GM21786 (cell line): ENCODE measurements at regions not wholly inside any gene's neighbourhood (a gene's known extent, or its start where the extent isn't known, plus 50 kb on each side); places are given as distances from the start of the nearest gene placed in this dataset.
"Not testable (repeated sequence)": the region's sequence is repeated elsewhere in the genome, so short reads cannot be mapped to it uniquely, and the experiment has no call there.

Source experiments
- ATAC-seq: cut with Tn5 transposase; IDR thresholded peaks from one replicate; pipeline ENCODE4 v1.9.1; 2021; ENCODE audit not compliant: unreplicated experiment

DNA sequence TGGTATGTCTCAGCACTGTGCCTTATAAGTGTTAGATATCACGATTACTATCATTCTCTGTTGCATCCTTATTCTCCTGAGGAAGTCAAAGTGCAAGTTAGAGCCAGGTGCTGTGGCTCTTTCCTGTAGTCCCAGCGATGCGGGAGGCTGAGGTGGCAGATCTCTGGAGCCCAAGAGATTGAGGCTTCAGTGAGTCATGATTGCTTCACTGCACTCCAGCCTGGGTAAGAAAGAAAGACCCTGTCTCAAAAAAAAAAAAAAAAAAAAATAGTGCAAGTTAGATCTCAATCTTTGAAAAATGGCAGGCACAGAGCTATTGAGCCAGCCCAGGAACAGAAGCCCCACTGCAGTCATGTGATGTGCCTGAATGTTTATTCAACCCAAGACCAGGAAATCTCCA is 147.8 kb upstream of the POGK start:
- no peak for ATAC-seq

DNA sequence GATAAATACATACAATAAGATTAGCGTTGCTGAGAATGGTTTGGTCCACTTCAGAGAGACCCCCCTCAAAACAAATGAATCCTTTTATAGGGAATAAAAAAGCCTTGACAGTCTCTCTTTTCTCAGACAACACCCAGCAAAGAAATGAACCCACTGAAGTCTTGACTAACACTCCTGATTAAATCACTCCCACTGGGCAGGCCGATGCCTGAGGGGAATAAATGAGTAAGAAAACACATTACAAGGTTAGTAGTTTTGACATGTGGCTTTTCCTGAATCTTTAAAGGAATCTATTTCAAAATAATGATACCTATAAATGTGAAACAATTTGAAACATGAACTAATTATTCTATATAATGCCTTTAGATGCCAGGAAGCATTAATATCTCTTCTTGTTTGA is 146.9 kb upstream of the POGK start:
- no peak for ATAC-seq

DNA sequence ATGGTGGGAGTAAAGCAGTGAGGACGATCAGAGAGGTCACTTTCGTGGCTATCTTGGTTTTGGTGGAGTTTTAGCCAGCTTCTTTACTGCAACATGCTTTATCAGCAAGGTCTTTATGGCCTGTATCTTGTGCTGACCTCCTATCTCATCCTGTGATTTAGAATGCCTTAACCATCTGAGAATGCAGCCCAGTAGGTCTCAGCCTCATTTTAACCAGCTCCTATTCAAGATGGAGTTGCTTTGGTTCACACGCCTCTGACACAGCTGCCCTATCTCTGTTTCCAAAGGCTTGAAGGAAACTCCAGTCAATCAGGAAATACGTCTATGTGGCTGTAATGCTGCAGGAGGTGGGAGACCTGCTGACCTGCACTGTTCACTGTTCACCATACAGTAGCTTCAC is 146.1 kb upstream of the POGK start:
- no peak for ATAC-seq

DNA sequence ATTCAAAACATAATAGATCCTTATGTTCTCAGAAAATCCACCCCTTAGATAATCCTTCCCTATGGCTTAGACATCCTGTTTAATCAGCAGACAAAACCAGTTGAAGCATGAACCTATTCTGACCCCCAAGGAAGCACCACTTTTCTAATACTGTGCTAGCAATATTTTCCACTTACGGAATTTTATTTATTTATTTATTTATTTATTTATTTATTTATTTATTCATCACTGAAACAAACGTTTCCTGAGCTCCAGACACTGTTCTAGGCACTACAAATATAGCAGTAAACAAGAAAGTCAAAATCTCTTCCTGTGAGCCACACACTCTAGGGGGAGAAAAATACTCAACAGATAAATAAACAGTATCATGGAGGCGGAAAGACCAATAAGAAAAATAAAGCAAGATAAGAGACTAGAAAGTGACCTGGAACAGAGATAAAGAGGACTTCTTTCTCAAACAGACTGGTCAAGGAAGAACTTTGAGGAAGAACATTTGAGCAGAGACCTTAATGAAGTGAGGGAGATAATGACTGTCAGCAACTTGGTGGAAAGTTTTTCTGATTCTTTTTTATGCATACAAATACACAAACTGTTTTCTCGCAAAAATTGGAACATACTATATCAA is 145.5 kb upstream of the POGK start:
- ATAC-seq = no peak

DNA sequence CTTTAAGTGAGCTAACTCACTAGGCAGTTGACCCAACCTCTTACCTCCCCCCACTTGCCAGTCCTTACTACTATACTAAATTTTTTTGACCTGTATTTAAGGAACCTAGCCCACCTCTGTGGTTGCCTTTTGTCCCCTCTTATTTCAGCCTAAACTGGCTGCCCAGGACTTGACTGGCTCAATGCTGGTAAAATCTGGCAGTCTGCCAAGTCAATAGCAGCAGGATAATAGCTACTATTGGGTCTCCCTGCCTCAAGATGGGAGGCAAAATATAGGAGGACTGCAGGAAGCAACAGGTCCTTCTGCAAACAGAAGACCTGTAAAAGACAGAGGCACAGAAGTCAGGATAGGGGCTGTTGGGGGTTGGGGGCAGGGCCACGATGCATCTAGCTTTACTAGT is 144.2 kb upstream of the POGK start:
- ATAC-seq = no peak

DNA sequence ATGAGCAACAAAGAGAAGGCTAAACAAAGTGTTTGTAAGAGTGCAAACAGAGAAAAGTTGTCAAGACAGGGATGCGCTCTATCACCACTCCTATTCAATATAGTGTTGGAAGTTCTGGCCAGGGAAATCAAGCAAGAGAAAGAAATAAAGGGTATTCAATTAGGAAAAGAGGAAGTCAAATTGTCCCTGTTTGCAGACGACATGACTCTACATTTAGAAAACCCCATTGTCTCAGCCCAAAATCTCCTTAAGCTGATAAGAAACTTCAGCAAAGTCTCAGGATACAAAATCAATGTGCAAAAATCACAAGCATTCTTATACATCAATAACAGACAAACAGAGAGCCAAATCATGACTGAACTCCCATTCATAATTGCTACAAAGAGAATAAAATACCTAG is 143.4 kb upstream of the POGK start:
- ATAC-seq = not testable (repeated sequence)

DNA sequence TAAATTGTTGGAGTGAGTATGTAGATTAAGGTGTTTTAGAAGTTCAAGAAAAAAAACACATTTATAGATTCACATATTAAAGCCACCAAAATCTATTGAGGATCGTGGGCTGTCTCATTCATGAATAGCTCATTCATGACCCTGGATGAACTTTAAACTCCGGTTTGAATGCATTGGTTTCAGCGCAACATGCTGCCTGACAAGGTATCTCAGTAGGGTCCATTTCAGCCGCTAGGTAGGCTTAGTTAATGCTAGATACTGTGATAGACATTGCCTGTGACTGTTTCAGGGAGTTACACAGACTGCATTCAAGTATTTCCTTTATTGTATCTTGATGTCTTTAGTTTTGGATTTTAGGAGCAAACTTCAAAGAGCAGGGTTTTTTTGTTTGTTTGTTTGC is 140.5 kb upstream of the POGK start:
- ATAC-seq = no peak

DNA sequence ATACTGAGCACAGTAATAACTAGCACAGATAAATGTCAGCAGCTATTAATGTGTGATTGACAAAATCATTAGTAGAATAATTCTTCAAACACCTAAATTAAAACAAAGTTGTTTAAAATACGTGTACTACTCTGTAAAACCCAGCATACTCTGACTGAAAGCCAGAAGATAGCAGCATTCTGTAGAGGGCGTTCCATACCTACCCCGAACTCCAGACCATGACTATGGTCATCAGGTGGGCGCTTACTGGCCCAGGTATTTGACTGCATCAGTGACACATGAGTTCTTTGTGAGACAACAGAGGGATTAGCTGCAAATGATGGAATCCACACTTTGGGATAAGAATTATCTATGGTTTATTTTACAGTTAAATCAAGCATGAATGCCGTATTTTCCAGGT is 139.7 kb upstream of the POGK start:
- no peak for ATAC-seq

DNA sequence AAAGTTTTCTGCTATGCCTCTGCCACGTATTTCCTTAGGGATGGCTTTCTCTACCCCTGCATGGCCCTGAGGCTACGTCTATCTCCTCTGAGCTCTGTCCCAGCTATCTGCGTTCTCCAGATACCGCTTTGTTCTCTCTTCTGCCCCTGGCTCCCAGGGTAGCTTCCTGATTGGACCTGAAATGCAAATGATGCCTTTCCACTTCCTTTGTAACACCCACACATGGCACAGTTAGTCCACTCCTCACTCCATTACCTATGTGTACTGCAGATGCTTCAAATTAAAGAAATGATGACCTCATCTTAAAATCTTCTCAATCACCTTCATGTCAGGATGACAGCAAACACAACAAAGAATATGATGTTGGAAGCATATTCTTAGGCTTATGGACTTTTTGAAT is 138.6 kb upstream of the POGK start:
- ATAC-seq = no peak

DNA sequence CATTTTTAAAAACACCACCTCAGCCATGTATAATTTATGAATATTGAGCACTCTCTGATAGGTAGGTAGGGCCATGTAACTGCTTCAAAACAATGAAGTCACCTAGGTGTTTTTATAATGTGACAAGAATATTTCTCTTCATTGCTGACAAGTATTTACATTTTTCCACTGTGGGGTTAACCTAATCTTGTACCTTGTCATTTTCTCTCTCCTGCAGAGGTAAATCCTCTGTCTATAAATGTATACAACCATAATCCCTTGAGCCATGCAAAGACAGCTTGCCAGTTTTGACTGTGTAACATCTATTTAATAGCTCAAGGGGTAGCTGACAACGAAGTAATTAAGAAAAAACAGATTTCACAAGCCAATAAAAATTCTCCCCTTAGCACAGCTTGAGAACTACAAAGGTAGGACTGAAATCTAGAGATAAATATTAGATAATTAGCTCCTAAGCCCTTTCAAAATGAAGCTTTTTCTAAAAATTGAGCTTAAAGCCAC is 137.6 kb upstream of the POGK start:
- ATAC-seq = no peak

DNA sequence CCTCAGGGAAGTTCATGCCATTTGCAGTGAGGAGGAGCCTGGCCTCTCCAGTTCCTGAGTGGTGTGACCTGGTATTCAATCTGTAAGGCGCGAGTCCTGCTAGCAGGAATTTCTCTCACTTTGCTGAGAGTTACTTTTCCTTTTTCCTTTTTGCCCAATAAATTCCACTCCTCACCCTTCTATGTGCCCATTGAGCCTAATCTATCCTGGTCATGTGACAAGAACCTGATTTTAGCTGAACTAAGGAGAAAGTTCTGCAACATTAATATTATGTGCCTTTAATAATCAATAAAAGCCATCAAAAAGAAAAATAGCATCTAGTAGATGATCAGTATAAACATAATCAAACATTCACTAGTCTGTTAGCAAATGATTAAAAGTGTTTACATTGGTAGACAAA is 136.1 kb upstream of the POGK start:
- no peak for ATAC-seq

DNA sequence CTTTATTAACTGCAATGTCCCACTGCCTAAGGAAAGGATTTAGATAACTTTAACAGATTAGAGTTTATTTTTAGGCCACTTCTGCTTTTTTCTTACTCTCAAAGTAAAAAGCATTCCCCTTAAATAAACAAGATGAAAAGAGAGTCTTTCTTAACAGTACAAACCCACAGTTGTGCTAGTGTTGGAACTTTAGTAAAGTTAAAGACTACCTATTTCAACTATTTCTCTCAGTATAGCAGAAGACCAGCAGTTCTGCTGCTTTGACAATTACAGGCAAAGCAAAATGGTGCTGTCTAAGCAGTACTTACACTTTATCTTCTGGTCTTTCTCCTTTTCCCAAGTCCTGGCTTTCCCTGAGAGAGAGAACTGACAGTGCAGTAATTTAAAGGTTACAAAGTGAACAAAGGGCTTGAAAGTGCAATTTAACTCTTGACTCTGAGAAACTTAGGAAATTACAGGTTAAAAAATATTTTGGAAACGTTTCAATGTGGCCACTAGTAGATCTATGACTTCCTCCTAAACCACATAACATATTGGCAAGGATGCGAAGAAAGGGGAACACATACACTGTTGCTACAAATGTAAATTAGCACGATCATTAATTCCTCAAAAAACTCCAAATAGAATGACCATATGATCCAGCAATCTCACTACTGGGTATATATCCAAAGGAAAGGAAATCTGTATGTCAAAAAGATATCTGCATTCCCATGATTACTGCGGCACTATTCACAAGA is 135.4 kb upstream of the POGK start:
- ATAC-seq = no peak

DNA sequence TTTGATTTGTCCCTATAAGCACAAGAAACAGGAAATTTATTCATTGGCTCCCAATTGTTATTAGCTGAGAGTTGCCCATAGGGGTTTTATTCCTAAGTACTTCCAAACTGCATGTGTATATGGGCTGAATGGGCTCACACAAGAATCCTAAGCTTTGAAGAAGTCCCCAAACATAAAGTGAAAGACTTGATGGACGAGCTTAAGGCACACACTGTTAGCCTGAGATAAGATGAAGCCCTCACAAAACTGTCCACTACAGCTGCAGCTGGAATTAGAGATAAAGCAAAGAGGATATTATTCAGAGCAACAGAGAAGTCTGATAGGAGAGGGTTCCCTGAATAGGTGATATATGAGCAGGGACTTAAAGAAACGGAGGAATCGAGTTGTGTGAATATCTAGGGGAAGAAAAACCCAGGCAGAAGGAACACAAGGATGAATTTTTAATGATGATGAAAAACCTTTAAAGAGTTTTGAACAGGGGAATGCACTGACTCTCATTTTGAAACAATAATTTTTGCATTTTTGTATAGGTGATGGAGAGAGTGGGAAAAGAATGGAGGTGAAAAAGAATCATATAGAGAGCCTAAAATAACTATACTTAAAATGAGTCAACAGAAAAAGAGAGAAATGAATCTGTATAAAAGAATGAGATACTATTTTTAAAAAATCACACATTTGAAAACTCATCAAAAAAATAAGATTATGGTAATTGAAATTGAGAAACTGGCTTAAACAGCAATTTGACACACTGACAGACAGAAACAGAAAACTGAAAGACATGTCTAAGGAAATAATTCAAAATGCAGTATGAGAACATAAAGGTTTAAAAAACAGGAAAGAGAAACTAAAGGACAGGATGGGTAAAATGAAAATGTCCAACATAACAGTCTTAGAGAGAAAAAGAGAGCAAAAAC is 133.6 kb upstream of the POGK start:
- ATAC-seq = no peak

DNA sequence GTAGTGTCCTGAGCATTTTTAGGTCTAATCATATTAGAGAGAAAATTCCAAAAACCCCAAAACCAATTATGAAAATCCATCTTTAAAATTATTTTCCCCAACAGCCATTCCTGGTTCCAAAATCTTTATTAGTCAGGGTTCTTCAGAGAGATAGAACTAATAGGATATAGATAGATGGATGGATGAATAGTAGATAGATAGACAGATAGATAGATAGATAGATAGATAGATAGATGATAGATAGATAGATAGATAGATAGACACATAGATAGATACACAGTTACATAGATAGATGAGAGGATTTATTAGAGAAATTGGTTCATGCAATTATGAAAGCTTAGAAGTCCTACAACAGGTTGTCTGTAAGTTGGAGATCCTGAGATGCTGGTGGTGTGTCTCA is 122.7 kb upstream of the POGK start:
- no peak for ATAC-seq

DNA sequence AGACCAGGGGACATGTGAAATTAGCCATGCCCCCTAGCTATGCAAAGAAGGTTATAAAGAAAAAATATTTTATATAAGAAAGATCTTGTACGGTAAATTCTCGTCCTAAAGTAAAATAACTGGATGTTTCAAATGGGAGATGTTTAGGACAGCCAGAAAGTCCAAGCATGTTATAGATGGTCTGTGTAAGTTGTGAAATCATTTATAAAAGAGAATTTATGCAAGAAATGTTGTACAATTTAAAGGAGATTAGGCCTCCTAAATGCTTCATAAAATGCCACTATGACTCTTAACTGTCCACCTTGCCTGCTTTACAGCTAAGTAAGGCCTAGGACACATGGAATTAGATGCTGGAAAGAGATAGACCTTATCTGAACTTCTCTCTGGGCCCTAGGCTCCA is 118.1 kb upstream of the POGK start:
- ATAC-seq = no peak

DNA sequence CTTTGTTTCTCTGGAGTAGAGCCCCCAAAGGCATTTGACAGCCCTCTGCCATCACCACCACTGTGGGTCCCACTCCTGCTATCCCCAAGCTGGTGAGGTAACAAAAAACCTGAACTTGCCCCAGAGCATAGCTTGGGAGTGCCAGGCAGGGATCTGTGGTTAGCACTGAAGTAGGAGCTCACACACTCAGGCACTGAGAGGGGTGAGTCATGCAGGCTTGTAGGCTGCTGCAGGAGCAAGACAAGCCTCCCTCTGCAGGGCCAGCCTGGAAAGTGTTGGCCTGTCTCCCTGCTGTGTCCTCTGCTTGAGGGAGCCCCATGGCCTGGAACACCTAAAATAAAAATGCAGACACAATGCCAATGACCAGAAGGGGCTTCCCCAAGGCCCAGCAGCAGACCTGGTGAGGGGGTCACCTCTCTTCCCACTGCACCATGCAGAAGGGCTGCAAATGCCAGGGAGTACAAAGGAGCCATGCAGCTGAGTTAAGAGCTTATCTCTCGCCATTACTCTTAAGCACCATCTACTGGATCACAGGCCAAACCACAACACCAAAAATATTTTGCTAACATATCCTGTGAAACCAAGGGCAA is 108.9 kb upstream of the POGK start:
- ATAC-seq = no peak

DNA sequence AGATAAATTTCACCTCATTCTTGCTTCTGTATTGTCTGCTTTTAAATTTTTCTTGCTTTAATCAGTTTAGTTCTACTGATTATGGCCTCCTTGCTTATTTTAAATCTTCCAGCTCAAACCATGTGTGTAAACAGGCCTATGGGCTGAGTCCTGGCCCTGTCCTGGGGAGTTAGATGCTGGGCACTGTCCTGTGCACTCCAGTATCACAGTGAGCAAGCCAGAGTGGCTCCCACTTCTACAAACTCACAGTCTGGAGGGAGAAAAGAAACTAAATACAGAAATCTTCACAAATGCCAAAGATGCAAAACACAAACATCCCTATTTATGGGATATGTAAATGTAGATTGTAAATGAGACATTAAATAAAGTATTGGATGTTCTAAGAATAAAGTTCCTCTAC is 101.1 kb upstream of the POGK start:
- no peak for ATAC-seq

DNA sequence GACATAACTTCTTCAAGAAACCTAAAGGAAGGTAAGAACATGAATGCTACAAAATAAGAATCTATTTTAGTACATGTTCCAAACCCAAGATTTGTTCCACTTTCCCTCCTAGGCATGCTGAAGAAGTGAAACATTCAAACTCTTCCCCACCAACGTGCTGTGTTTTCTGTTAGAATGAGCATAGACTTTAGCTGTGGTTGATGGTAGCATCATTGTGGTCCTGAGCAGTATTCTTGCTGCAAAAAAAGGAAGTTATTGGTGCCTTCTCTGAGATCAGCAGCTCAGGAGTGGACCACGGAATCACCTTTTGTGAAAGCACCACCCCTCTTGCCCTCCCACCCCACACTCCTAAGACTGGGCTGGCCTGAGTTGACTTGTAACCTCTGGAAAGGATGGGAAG is 100.4 kb upstream of the POGK start:
- no peak for ATAC-seq

DNA sequence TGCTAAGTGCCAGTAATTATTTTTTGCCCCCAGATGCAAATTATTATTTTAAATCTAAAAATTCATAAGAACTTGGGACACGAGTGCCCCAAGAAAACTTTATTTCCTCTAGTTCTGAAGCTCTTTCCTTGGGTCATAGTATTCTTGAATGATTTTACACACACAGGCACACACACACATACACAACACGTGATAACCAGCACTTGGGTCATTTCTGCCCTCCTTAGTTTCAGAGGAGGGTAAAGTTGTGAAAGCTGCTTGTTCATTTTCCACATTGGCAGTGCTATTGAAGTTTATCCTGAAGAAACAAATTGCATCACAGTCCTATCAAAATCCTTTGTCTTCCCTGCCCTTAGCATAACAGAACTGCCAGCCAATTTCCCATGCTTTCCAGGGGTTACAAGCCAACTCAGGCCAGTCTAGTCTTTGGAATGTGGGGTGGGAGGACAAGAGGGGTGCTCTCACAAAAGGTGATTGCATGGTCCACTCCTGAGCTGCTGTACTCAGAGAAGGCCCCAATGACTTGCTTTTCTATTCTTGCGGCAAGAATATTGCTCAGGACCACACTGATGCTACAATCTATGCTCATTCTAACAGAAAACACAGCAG is 98.5 kb upstream of the POGK start:
- no peak for ATAC-seq

DNA sequence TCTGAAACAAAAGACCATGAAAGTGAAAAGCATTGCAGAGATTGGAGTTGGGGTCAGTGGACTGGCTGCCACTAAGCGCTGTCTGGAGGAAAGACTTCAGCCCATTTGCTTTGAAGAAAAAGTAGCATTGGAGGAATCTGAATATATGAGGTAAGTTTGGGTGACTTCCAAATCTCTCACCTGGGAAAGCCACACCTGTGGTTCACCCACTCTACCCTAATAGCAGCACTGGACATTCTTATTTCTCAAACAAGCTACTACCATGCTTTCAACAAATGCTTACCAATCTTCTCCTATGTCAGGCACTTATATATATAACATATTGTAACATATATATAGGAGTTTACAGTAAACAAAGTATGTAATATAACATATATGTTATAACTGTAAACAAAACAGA is 76.0 kb upstream of the POGK start:
- ATAC-seq = no peak

DNA sequence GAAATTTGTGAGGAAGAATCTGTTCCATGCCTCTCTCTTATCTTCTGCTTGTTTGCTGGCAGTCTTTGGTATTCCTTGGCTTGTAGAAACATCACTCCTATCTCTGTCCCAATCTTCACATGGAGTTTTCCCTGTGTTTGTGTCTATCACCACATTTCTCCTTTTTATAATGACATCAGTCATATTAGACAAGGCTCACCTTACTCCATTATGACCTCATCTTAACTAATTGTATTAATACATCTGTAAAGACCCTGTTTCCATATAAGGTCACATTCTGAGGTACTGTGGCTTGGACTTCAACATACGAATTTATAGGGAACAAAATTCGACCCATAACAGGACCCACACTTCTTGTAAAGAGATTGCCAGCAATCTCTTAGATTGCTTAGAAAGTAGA is 72.3 kb upstream of the POGK start:
- no peak for ATAC-seq
